HCT116 (cell line): ENCODE measurements at regions not wholly inside any gene's neighbourhood (a gene's known extent, or its start where the extent isn't known, plus 50 kb on each side); places are given as distances from the start of the nearest gene placed in this dataset.

Source experiments
- ATAC-seq: fragments of 200-7000 bp; cut with Tn5 transposase; 2 replicates; pipeline ENCODE4 v1.9.1; 2020; ENCODE audit warnings: mild to moderate bottlenecking, moderate library complexity
- BruUV-seq: library from RNA; stranded (reverse); fragments of 400-500 nt; replicated peaks from 2 replicates; lab custom pipeline; 2021; lab: Mats Ljungman, UMichigan
- CTCF ChIA-PET: fragments of 300-600 bp; sonication (Branson Sonifier 250); formaldehyde crosslinking; loops from one replicate; lab custom pipeline; 2021; ENCODE audit warnings: antibody characterized with exemption; lab: Charles Lee
- POLR2A ChIA-PET: fragments of 300-600, 350-600 bp; sonication (Branson Sonifier 250); formaldehyde crosslinking; loops from one replicate; lab custom pipeline; 2021; ENCODE audit warnings: antibody characterized with exemption; lab: Charles Lee
- RAD21 ChIA-PET, 2 experiments: fragments of 300-600 bp; sonication (Branson Sonifier 250); formaldehyde crosslinking; loops; one replicate each; lab custom pipeline; 2023; ENCODE audit warnings: low total read pairs in 2 of 2; ENCODE audit not compliant: uncharacterized antibody in 2 of 2, unreplicated experiment in 2 of 2, low non-redundant PET in 1 of 2; lab: Charles Lee
- DNase-seq: peaks from one replicate; pipeline ENCODE4 v3.0.0-alpha.2; 2010; ENCODE audit warnings: low read depth, low spot score
- H2AFZ ChIP-seq: fragments of 200-600 bp; shearing (Covaris generic), sonication (generic); 2 replicates; pipeline ENCODE4 v1.6.1; 2017; ENCODE audit warnings: low read depth, mixed run types, mixed read lengths, antibody characterized with exemption, low read length; ENCODE audit not compliant: poor library complexity, severe bottlenecking
- H3K27ac ChIP-seq: 2 replicates; pipeline ENCODE4 v1.5.1; 2012; ENCODE audit warnings: low read depth, low read length
- H3K27me3 ChIP-seq: fragments of 200-600 bp; sonication (generic); 2 replicates; pipeline ENCODE4 v1.6.1; 2016; ENCODE audit warnings: mixed run types, low read length, mixed read lengths; ENCODE audit not compliant: insufficient read depth
- H3K36me3 ChIP-seq, 2 experiments: fragments of 200-500 bp in 1 of 2; fragments of 200-600 bp in 1 of 2; sonication (Bioruptor generic) in 1 of 2; sonication (generic) in 1 of 2; 2 replicates each; pipeline versions ENCODE4 v1.5.1 to v1.6.1; 2014 to 2016; ENCODE audit warnings: low read length in 2 of 2, inconsistent platforms in 1 of 2, mixed read lengths in 1 of 2, mixed run types in 1 of 2; ENCODE audit not compliant: insufficient read depth in 2 of 2, control insufficient read depth in 1 of 2
- H3K4me1 ChIP-seq, 2 experiments: fragments of 200-600 bp in 1 of 2; sonication (generic) in 1 of 2; 2 replicates each; pipeline versions ENCODE4 v1.5.1 to v1.6.1; 2012 to 2017; ENCODE audit warnings: low read length in 2 of 2, inconsistent platforms in 1 of 2, mild to moderate bottlenecking in 1 of 2, mixed read lengths in 1 of 2, mixed run types in 1 of 2, moderate library complexity in 1 of 2; ENCODE audit not compliant: insufficient read depth in 2 of 2, control insufficient read depth in 1 of 2
- H3K4me2 ChIP-seq: fragments of 200-600 bp; sonication (generic); 2 replicates; pipeline ENCODE4 v1.6.1; 2017; ENCODE audit warnings: mixed run types, low read length, mixed read lengths
- H3K4me3 ChIP-seq, 2 experiments: fragments of 200-600 bp in 1 of 2; sonication (generic) in 1 of 2; replicated peaks in 1 of 2; 2 replicates each; pipeline ENCODE4 v1.5.1; 2011 to 2016; ENCODE audit warnings: low read length in 2 of 2, control low read depth in 1 of 2, low read depth in 1 of 2, mild to moderate bottlenecking in 1 of 2, mixed read lengths in 1 of 2, mixed run types in 1 of 2
- H3K79me2 ChIP-seq: fragments of 200-600 bp; sonication (generic); 2 replicates; pipeline ENCODE4 v1.6.1; 2017; ENCODE audit warnings: mild to moderate bottlenecking, mixed run types, low read length, moderate library complexity, mixed read lengths; ENCODE audit not compliant: insufficient read depth
- H3K9ac ChIP-seq: fragments of 200-600 bp; sonication (generic); 2 replicates; pipeline ENCODE4 v1.6.1; 2016; ENCODE audit warnings: low read length, mixed read lengths
- H3K9me2 ChIP-seq: fragments of 200-600 bp; sonication (generic), shearing (Covaris generic); 2 replicates; pipeline ENCODE4 v1.6.1; 2017; ENCODE audit warnings: mixed run types, mild to moderate bottlenecking, moderate library complexity; ENCODE audit not compliant: insufficient read depth
- H3K9me3 ChIP-seq, 2 experiments: fragments of 200-500 bp in 1 of 2; fragments of 200-600 bp in 1 of 2; sonication (Bioruptor generic) in 1 of 2; sonication (generic) in 1 of 2; 2 replicates each; pipeline ENCODE4 v1.6.1; 2014 to 2017; ENCODE audit warnings: low read length in 2 of 2, mixed read lengths in 2 of 2, inconsistent platforms in 1 of 2, low read depth in 1 of 2, mild to moderate bottlenecking in 1 of 2, mixed run types in 1 of 2, moderate library complexity in 1 of 2; ENCODE audit not compliant: control insufficient read depth in 1 of 2, insufficient read depth in 1 of 2
- H4K20me1 ChIP-seq: fragments of 200-600 bp; sonication (generic), shearing (Covaris generic); 2 replicates; pipeline ENCODE4 v1.6.1; 2017; ENCODE audit warnings: mixed run types, mild to moderate bottlenecking, moderate library complexity; ENCODE audit not compliant: insufficient read depth
- CEBPB ChIP-seq: IDR thresholded peaks from 2 replicates; pipeline ENCODE4 v1.6.1; 2012; ENCODE audit warnings: low read depth
- ELF1 ChIP-seq: IDR thresholded peaks from 2 replicates; pipeline ENCODE4 v1.6.1; 2012; ENCODE audit warnings: low read depth, borderline replicate concordance
- EZH2phosphoT487 ChIP-seq: fragments of 200-600 bp; IDR thresholded peaks from 2 replicates; pipeline ENCODE4 v1.6.1; 2018; ENCODE audit warnings: antibody characterized with exemption, borderline replicate concordance
- FOSL1 ChIP-seq: IDR thresholded peaks from 2 replicates; pipeline ENCODE4 v1.6.1; 2012; ENCODE audit warnings: low read depth
- MAX ChIP-seq: IDR thresholded peaks from 2 replicates; pipeline ENCODE4 v1.6.1; 2012
- RAD21 ChIP-seq: IDR thresholded peaks from 2 replicates; pipeline ENCODE4 v1.6.1; 2012; ENCODE audit warnings: low read depth, mild to moderate bottlenecking
- SIN3A ChIP-seq: IDR thresholded peaks from 2 replicates; pipeline ENCODE4 v1.6.1; 2012; ENCODE audit warnings: low read depth
- SP1 ChIP-seq: IDR thresholded peaks from 2 replicates; pipeline ENCODE4 v1.6.1; 2012; ENCODE audit warnings: low read depth
- TCF7L2 ChIP-seq: IDR thresholded peaks from 2 replicates; pipeline ENCODE4 v1.7.0; 2011; ENCODE audit warnings: borderline replicate concordance, inconsistent platforms; ENCODE audit not compliant: insufficient read depth, insufficient read length; ENCODE audit errors: extremely low read depth
- ZBTB33 ChIP-seq: IDR thresholded peaks from 2 replicates; pipeline ENCODE4 v1.6.1; 2011; ENCODE audit warnings: mild to moderate bottlenecking, low read length, moderate library complexity; ENCODE audit not compliant: insufficient replicate concordance; ENCODE audit errors: extremely low read depth
- ZNF274 ChIP-seq: fragments of 200-500 bp; sonication (Bioruptor generic); IDR thresholded peaks from 2 replicates; pipeline ENCODE4 v1.6.1; 2014; ENCODE audit warnings: mild to moderate bottlenecking, low read depth, low read length, inconsistent platforms
- intact Hi-C: fragments of 100-400 bp; cut with micrococcal nuclease; formaldehyde crosslinking; loops from 2 replicates; pipeline ENCODE4 v1.10.0; 2022

- H3K4me1 ChIP-seq: no peaks in the 10 kb centered on the region
- no peaks in the 10 kb centered on the region for H3K9me2 ChIP-seq
- ChIA-PET CTCF (no interaction called here), RAD21 (no interaction called here), POLR2A (no interaction called here)
- no peak for DNase-seq
- H3K4me3 ChIP-seq: no peak overlapping the region
- no peaks in the 10 kb centered on the region for H3K79me2 ChIP-seq
- intact Hi-C loops: no loop called here
- TF ChIP-seq FOSL1 (no peak), ZNF274 (no peak), EZH2phosphoT487 (no peak), SP1 (no peak), ZBTB33 (no peak), ELF1 (no peak), MAX (no peak), CEBPB (no peak), RAD21 (no peak), TCF7L2 (no peak), SIN3A (no peak)
- H3K9ac ChIP-seq: no peak overlapping the region
- BruUV-seq: no TSS peak
- H2AFZ ChIP-seq: no peak overlapping the region
- H3K27me3 ChIP-seq: peaks cover 3% of the 10 kb centered on the region; the same call in 1 of the 2 replicates
- no peaks in the 10 kb centered on the region for H3K9me3 ChIP-seq
- no peaks in the 10 kb centered on the region for H4K20me1 ChIP-seq
- H3K27ac ChIP-seq: no peak overlapping the region
- no peak for ATAC-seq
- H3K36me3 ChIP-seq: no peaks in the 10 kb centered on the region
- no peak overlapping the region for H3K4me2 ChIP-seq
These were observed 165.4 kb upstream of the DCBLD2 start for GRCh38 chr3:99066863-99067262.
